Suprapubic skin (tissue), 4 donors: ENCODE measurements at regions not wholly inside any gene's neighbourhood (a gene's known extent, or its start where the extent isn't known, plus 50 kb on each side); places are given as distances from the start of the nearest gene placed in this dataset.

Experiments used
- DNase-seq, 2 donors: peaks; one replicate each; pipeline ENCODE4 v3.0.0-alpha.2; 2019; ENCODE audit warnings: low spot score in 2 of 2
- H3K27ac ChIP-seq: fragments of 200-600 bp; sonication (generic); one replicate; pipeline ENCODE4 v1.5.1; 2019
- H3K27me3 ChIP-seq: fragments of 200-600 bp; sonication (generic); one replicate; pipeline ENCODE4 v1.5.1; 2019
- H3K36me3 ChIP-seq: fragments of 200-600 bp; sonication (generic); one replicate; pipeline ENCODE4 v1.5.1; 2019
- H3K4me1 ChIP-seq: fragments of 200-600 bp; sonication (generic); one replicate; pipeline ENCODE4 v1.5.1; 2019
- H3K4me3 ChIP-seq: fragments of 200-600 bp; sonication (generic); one replicate; pipeline ENCODE4 v1.5.1; 2019; ENCODE audit warnings: mild to moderate bottlenecking
- H3K9me3 ChIP-seq: fragments of 200-600 bp; sonication (generic); one replicate; pipeline ENCODE4 v1.5.1; 2019
- EP300 ChIP-seq: sonication (generic); formaldehyde crosslinking; IDR thresholded peaks from one replicate; pipeline ENCODE4 v1.6.1; 2017; ENCODE audit warnings: antibody characterized with exemption
- POLR2A ChIP-seq, 2 donors: fragments of 450-650 bp; IDR thresholded peaks; one replicate each; pipeline ENCODE4 v1.6.1; 2017; ENCODE audit warnings: antibody characterized with exemption in 2 of 2, mild to moderate bottlenecking in 2 of 2, moderate library complexity in 2 of 2
- POLR2AphosphoS5 ChIP-seq, 3 donors: sonication (generic); formaldehyde crosslinking; IDR thresholded peaks; one replicate each; pipeline ENCODE4 v1.6.1; 2017; ENCODE audit warnings: antibody characterized with exemption in 3 of 3
- WGBS: methylation state at CpG from one replicate; pipeline ENCODE4 v1.1.5; 2018; 5-methylcytosine and 5-hydroxymethylcytosine counted together
- TF ChIP-seq, protein P1 (sequence below), 2 donors: fragments of 200-600 bp in 1 of 2; fragments of 450-650 bp in 1 of 2; sonication (generic) in 1 of 2; IDR thresholded peaks; one replicate each; pipeline ENCODE4 v1.5.1; 2016 to 2019; ENCODE audit warnings: antibody characterized with exemption in 2 of 2, mild to moderate bottlenecking in 1 of 2, moderate library complexity in 1 of 2

DNA sequence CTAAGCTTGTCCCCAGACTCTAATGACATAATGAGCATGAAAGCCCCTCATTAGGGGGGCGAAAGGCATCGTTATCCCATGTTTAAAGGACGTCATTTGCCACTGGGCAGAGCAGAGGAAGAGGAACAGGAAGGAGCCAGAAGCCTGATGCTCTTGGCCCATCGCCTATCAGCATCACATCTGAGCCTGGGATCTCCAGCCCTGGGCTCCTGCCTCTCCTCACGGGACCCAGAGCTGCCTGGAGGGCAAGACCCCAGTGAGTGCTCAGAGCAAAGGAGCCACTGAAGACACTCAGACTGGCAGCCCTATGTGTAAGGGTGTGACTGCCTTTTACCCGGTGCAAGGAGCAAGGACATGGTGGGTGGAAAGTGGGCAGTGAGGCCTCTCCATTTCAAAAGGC lies 115.0 kb upstream of the ZNF507 start:
- Histone ChIP-seq H3K27ac (no peak overlapping the region), H3K27me3 (peaks cover 31% of the 10 kb centered on the region), H3K9me3 (no peaks in the 10 kb centered on the region), H3K36me3 (no peaks in the 10 kb centered on the region), H3K4me1 (peaks cover 2% of the 10 kb centered on the region), H3K4me3 (no peak overlapping the region)
- no peak for DNase-seq
- WGBS: 44% methylated on average over 2 of the region's 6 CpGs
- TF ChIP-seq POLR2A (IDR thresholded peaks at IDR 0.05) (no peak), EP300 (no peak), POLR2AphosphoS5 (IDR thresholded peaks at IDR 0.05) (no peak)
- TF ChIP-seq, protein P1, sequence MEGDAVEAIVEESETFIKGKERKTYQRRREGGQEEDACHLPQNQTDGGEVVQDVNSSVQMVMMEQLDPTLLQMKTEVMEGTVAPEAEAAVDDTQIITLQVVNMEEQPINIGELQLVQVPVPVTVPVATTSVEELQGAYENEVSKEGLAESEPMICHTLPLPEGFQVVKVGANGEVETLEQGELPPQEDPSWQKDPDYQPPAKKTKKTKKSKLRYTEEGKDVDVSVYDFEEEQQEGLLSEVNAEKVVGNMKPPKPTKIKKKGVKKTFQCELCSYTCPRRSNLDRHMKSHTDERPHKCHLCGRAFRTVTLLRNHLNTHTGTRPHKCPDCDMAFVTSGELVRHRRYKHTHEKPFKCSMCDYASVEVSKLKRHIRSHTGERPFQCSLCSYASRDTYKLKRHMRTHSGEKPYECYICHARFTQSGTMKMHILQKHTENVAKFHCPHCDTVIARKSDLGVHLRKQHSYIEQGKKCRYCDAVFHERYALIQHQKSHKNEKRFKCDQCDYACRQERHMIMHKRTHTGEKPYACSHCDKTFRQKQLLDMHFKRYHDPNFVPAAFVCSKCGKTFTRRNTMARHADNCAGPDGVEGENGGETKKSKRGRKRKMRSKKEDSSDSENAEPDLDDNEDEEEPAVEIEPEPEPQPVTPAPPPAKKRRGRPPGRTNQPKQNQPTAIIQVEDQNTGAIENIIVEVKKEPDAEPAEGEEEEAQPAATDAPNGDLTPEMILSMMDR (IDR thresholded peaks at IDR 0.05): no peak

DNA sequence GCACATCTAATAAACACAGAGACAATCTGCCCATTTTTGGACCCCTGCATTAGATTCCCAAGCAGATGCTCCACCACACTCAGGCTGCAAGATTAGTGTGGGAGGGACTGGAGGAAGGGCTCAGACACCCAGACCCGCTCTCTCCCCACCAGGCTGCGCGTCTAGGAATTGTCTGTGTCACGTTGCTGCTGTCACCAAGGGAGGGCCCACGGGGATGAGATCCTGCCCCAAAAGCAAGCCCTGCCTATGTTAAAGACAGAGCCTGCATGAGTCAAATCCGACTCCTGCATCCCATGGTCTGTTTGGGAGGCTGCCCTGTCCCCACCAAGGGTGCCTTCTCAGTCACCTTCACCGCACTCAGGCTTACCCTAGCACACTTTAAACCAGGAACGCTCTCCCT lies 114.4 kb upstream of the ZNF507 start:
- H3K4me1 ChIP-seq: peaks cover 2% of the 10 kb centered on the region
- no peak overlapping the region for H3K4me3 ChIP-seq
- no peaks in the 10 kb centered on the region for H3K9me3 ChIP-seq
- H3K27me3 ChIP-seq: peaks cover 31% of the 10 kb centered on the region
- 71% methylated on average over 8 of the region's 8 CpGs for WGBS
- TF ChIP-seq, protein P1 (IDR thresholded peaks at IDR 0.05): no peak
- TF ChIP-seq POLR2A (IDR thresholded peaks at IDR 0.05) (no peak), EP300 (no peak), POLR2AphosphoS5 (IDR thresholded peaks at IDR 0.05) (no peak)
- DNase-seq: no peak
- H3K27ac ChIP-seq: no peak overlapping the region
- H3K36me3 ChIP-seq: no peaks in the 10 kb centered on the region

DNA sequence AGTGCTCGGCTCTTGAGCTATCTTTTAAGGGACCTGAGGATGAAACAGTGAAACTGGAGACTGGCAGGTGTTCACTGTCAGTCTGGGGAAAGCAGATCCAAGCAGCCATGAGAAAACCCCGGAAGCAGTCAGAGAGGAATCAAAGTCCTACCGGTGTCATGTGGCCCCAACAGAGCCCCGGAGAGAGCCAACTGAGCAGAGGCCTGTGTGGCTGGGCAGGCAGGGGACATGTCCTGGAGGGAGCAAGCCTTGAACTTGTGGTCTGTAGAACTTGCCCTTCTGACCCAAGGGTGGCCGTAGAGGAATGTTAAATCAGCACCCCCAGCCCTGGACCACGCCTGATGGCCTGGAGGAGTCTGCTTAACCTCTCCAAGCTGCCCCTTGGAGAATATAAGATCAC lies 113.7 kb upstream of the ZNF507 start:
- DNase-seq: no peak
- Histone ChIP-seq H3K4me3 (no peak overlapping the region), H3K9me3 (no peaks in the 10 kb centered on the region), H3K27me3 (peaks cover 31% of the 10 kb centered on the region), H3K36me3 (no peaks in the 10 kb centered on the region), H3K27ac (no peak overlapping the region), H3K4me1 (peaks cover 2% of the 10 kb centered on the region)
- 83% methylated on average over 1 of the region's 6 CpGs for WGBS
- TF ChIP-seq POLR2AphosphoS5 (IDR thresholded peaks at IDR 0.05) (no peak), POLR2A (IDR thresholded peaks at IDR 0.05) (no peak), EP300 (no peak)
- TF ChIP-seq, protein P1 (IDR thresholded peaks at IDR 0.05): no peak

DNA sequence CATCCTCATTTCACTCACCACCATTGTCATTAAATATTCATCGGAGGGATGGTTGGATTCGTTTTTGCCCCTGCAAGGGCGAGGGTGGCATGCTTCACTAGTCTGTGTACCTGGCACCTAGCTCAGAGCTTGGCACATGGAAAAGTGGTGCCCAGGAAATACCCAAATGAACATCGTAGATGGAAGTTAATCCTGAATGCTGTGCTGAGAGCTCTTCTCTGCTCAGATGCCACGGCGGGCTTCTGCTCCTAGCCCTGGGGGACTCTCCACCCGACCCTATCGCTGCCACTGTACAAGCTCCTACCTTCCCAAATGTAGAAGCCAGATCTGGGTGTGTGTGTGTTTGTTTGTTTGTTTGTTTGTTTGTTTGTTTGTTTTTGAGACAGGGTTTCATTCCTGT lies 113.0 kb upstream of the ZNF507 start:
- peaks cover 34% of the 10 kb centered on the region for H3K27me3 ChIP-seq
- H3K9me3 ChIP-seq: no peaks in the 10 kb centered on the region
- 87% methylated on average over 8 of the region's 8 CpGs for WGBS
- DNase-seq: no peak
- no peak overlapping the region for H3K4me3 ChIP-seq
- no peak overlapping the region for H3K27ac ChIP-seq
- TF ChIP-seq POLR2A (IDR thresholded peaks at IDR 0.05): no peak
- TF ChIP-seq, protein P1 (IDR thresholded peaks at IDR 0.05): no peak
- TF ChIP-seq POLR2AphosphoS5 (IDR thresholded peaks at IDR 0.05): no peak
- no peak for TF ChIP-seq EP300
- H3K4me1 ChIP-seq: peaks cover 2% of the 10 kb centered on the region
- H3K36me3 ChIP-seq: no peaks in the 10 kb centered on the region

DNA sequence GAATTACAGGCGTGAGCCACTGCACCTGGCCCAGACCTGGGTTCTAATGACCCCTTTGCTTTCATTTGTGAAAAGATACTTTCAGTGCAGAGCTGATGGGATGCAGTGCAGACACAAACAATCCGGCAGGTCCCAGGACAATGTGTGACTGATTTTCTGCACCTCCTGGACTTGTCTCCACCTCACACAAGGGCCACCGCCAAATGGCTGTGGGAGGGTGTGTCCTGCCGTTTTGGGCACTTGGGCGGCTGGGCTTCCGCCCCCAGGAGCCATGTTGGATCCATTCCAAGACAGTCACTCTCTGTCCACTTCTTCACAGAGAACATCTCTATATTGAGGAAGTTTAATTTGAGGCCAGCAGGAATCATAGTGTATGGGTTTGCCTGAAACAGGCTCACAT lies 112.3 kb upstream of the ZNF507 start:
- Histone ChIP-seq H3K27me3 (peaks cover 34% of the 10 kb centered on the region), H3K27ac (no peak overlapping the region), H3K4me3 (no peak overlapping the region), H3K36me3 (no peaks in the 10 kb centered on the region), H3K9me3 (no peaks in the 10 kb centered on the region), H3K4me1 (peaks cover 2% of the 10 kb centered on the region)
- WGBS: 49% methylated on average over 6 of the region's 6 CpGs
- no peak for TF ChIP-seq POLR2AphosphoS5 (IDR thresholded peaks at IDR 0.05)
- TF ChIP-seq, protein P1 (IDR thresholded peaks at IDR 0.05): no peak
- TF ChIP-seq POLR2A (IDR thresholded peaks at IDR 0.05): no peak
- TF ChIP-seq EP300: no peak
- DNase-seq: no peak
